Esophagus squamous epithelium (tissue), 5 donors: ENCODE measurements at regions not wholly inside any gene's neighbourhood (a gene's known extent, or its start where the extent isn't known, plus 50 kb on each side); places are given as distances from the start of the nearest gene placed in this dataset.

Experiments
- DNase-seq: peaks from one replicate; lab custom pipeline; 2025; lab: John Stamatoyannopoulos, UW
- H3K27ac ChIP-seq, 4 donors: fragments of 200-600 bp; sonication (generic); one replicate each; pipeline ENCODE4 v1.5.1; 2016 to 2019; ENCODE audit warnings: mild to moderate bottlenecking in 1 of 4
- H3K27me3 ChIP-seq, 4 donors: fragments of 200-600 bp; sonication (generic); 1 replicate in 3 of 4; 2 replicates in 1 of 4; pipeline versions ENCODE4 v1.5.1 to v1.6.0; 2017 to 2021; ENCODE audit warnings: antibody characterized with exemption in 1 of 4
- H3K36me3 ChIP-seq, 3 donors: fragments of 200-600 bp; sonication (generic); one replicate each; pipeline ENCODE4 v1.5.1; 2016 to 2019
- H3K4me1 ChIP-seq, 3 donors: fragments of 200-600 bp; sonication (generic); one replicate each; pipeline ENCODE4 v1.5.1; 2017 to 2019
- H3K4me3 ChIP-seq, 4 donors: fragments of 200-600 bp; sonication (generic); 1 replicate in 3 of 4; 2 replicates in 1 of 4; pipeline ENCODE4 v1.5.1; 2016 to 2019; ENCODE audit warnings: mild to moderate bottlenecking in 2 of 4, moderate library complexity in 1 of 4
- H3K9me3 ChIP-seq, 3 donors: fragments of 200-600 bp; sonication (generic); one replicate each; pipeline ENCODE4 v1.5.1; 2016 to 2019
- POLR2A ChIP-seq, 4 donors: fragments of 450-650 bp; IDR thresholded peaks; one replicate each; pipeline ENCODE4 v1.6.1; 2017; ENCODE audit warnings: antibody characterized with exemption in 4 of 4, mild to moderate bottlenecking in 4 of 4, moderate library complexity in 3 of 4
- WGBS, 2 donors: methylation state at CpG; one replicate each; pipeline ENCODE4 v1.1.5; 2018; 5-methylcytosine and 5-hydroxymethylcytosine counted together
- intact Hi-C: fragments of 100-400 bp; cut with DNase I; formaldehyde crosslinking; loops from one replicate; pipeline ENCODE4 v1.15.0; 2022
- TF ChIP-seq, protein P1 (sequence below), 6 experiments: fragments of 450-650 bp in 4 of 6; fragments of 200-600 bp in 2 of 6; sonication (generic) in 2 of 6; IDR thresholded peaks; one replicate each; pipeline ENCODE4 v1.5.1; 2016 to 2019; ENCODE audit warnings: antibody characterized with exemption in 6 of 6, mild to moderate bottlenecking in 4 of 6, moderate library complexity in 4 of 6
- donor health status: DM: yes; HTN: yes; CAD: no.

GRCh38 chr2:241974851-241975592 is 105.5 kb downstream of the RTP5 start:
- Histone ChIP-seq H3K9me3 (no peaks in the 10 kb centered on the region), H3K4me1 (no peaks in the 10 kb centered on the region), H3K27ac (no peak overlapping the region), H3K4me3 (no peak overlapping the region), H3K27me3 (no peaks in the 10 kb centered on the region), H3K36me3 (peaks cover 0 to 5% (median 0%) of the 10 kb centered on the region in 3 donors)
- no peak for TF ChIP-seq POLR2A (IDR thresholded peaks at IDR 0.05)
- TF ChIP-seq, protein P1, sequence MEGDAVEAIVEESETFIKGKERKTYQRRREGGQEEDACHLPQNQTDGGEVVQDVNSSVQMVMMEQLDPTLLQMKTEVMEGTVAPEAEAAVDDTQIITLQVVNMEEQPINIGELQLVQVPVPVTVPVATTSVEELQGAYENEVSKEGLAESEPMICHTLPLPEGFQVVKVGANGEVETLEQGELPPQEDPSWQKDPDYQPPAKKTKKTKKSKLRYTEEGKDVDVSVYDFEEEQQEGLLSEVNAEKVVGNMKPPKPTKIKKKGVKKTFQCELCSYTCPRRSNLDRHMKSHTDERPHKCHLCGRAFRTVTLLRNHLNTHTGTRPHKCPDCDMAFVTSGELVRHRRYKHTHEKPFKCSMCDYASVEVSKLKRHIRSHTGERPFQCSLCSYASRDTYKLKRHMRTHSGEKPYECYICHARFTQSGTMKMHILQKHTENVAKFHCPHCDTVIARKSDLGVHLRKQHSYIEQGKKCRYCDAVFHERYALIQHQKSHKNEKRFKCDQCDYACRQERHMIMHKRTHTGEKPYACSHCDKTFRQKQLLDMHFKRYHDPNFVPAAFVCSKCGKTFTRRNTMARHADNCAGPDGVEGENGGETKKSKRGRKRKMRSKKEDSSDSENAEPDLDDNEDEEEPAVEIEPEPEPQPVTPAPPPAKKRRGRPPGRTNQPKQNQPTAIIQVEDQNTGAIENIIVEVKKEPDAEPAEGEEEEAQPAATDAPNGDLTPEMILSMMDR (IDR thresholded peaks at IDR 0.05) = no peak
- DNase-seq = no peak
- 78% methylated on average over 7 of the region's 26 CpGs; no CpG with 5 or more reads in 1 of the 2 donors for WGBS, 2 donors
- intact Hi-C loops = no loop called here

DNA sequence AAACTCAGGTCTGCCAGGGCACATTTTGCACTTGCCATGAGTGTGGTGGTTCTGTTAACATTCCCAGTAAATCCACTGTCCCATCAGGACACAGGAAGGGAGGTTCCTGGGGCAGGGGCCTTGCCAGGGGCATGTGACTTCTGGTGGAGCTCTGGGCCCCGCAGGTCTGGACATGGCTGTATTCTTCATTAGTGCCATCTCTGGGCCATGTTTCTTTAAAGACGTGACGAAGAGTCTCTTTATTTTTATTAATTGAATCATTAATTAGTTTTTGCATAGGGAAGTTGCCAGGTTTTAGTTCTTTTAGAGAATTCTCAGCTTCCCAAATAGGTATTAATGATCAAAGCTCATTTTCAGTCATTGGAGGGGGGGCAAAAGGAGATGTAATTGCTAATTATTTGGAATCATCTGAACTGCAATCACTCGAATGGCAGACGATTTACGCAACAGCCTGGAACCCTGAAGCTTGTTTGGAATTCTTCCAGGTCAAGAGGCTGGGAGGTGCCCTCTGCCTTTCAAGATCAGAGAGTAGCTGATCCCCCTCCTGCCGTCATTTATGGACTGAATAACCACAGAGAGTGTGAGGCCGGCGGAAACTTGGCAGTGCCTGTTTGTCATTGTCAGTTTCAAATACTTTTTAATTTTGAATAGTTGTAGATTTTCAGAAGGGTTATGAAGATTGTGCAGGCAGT is 106.2 kb downstream of the RTP5 start:
- WGBS, 2 donors = 52 to 61% methylated on average over 9 of the region's 9 CpGs
- intact Hi-C loops = no loop called here
- Histone ChIP-seq H3K4me1 (no peaks in the 10 kb centered on the region), H3K27me3 (no peaks in the 10 kb centered on the region), H3K9me3 (no peaks in the 10 kb centered on the region), H3K27ac (no peak overlapping the region), H3K36me3 (peaks cover 0 to 5% (median 0%) of the 10 kb centered on the region in 3 donors), H3K4me3 (no peak overlapping the region)
- TF ChIP-seq, protein P1 (IDR thresholded peaks at IDR 0.05) = no peak
- no peak for TF ChIP-seq POLR2A (IDR thresholded peaks at IDR 0.05)
- DNase-seq = no peak

DNA sequence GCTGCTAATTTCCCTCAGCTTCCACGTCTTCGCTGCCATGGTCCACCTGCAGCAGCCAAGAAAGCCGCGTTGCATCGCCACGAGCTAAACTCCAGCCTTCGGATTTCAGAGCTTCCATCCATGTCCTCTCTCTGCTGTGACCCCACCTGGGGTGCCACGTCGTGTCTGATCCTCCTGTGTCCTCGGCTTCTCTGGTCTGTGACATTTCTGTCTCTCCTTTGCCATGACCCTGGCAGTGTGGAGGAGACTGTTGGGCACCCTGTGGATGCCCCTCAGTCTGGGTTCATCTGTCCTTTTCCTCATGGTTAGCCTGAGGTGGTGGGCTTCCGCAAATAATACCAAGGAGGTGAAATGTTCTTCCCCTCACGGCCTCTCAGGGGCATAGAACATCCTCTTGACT is 106.8 kb downstream of the RTP5 start:
- peaks cover 0 to 5% (median 0%) of the 10 kb centered on the region in 3 donors for H3K36me3 ChIP-seq
- no peak overlapping the region for H3K27ac ChIP-seq
- no peaks in the 10 kb centered on the region for H3K27me3 ChIP-seq
- H3K9me3 ChIP-seq = no peaks in the 10 kb centered on the region
- intact Hi-C loops = no loop called here
- no peak overlapping the region for H3K4me3 ChIP-seq
- DNase-seq = no peak
- no peaks in the 10 kb centered on the region for H3K4me1 ChIP-seq
- TF ChIP-seq, protein P1 (IDR thresholded peaks at IDR 0.05) = no peak
- TF ChIP-seq POLR2A (IDR thresholded peaks at IDR 0.05) = no peak
- WGBS, 2 donors = 77 to 88% methylated on average over 10 to 11 of the region's 12 CpGs

DNA sequence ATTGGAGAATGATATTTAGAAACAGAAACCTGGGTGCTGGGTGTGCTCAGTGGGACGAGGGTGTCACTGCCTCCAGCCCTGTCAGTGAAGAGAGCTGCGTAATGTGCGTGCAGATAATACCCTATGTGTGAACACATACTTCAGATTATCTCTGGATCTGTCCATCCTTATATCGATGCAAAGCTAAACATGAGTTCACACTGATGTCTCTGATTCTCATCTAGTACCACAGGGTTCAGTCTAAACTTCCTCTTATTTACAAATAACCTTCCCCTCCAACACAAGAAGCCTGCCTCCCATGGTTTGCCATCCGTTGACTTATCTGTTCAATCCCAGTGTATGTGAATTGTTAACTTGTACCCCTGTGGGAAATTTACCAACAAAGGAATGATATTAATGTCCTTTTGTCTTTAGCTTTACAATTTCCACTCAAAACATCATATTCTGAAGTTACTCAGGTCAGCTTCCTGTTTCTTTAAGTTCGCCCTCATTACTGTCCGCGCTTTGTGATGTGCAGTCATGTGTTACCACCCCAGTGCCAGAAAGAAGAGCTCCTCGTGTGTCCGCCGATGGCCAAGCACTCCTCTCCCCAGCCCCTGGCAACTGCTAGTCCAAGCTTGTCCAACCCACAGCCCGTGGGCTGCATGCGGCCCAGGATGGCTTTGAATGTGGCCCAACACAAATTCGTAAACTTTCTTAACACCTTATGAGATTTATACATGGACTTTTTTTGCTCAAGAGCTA is 108.2 kb downstream of the RTP5 start:
- TF ChIP-seq, protein P1 (IDR thresholded peaks at IDR 0.05) = no peak
- TF ChIP-seq POLR2A (IDR thresholded peaks at IDR 0.05) = no peak
- H3K4me1 ChIP-seq = no peaks in the 10 kb centered on the region
- DNase-seq = no peak
- peaks cover 0 to 5% (median 0%) of the 10 kb centered on the region in 3 donors for H3K36me3 ChIP-seq
- intact Hi-C loops = no loop called here
- H3K4me3 ChIP-seq = no peak overlapping the region
- 86 to 90% methylated on average over 14 of the region's 14 CpGs for WGBS, 2 donors
- no peaks in the 10 kb centered on the region for H3K27me3 ChIP-seq
- H3K9me3 ChIP-seq = no peaks in the 10 kb centered on the region
- H3K27ac ChIP-seq = no peak overlapping the region
